LNCaP clone FGC (cell line): ENCODE measurements at regions not wholly inside any gene's neighbourhood (a gene's known extent, or its start where the extent isn't known, plus 50 kb on each side); places are given as distances from the start of the nearest gene placed in this dataset.

Source experiments
- DNase-seq: peaks from one replicate; pipeline ENCODE4 v3.0.0-alpha.2; 2011; ENCODE audit warnings: low read depth
- H3K4me3 ChIP-seq: 2 replicates; pipeline ENCODE4 v1.5.1; 2011; ENCODE audit warnings: mild to moderate bottlenecking, low read depth, low read length, control low read depth
- CTCF ChIP-seq: IDR thresholded peaks from 2 replicates; pipeline ENCODE4 v1.5.1; 2012; ENCODE audit warnings: mild to moderate bottlenecking; ENCODE audit not compliant: control insufficient read depth, insufficient read depth; ENCODE audit errors: extremely low read depth

GRCh38 chr5:74120585-74120984 lies 494.6 kb downstream of the ARHGEF28 start:
- no peak for DNase-seq
- no peak overlapping the region for H3K4me3 ChIP-seq
- TF ChIP-seq CTCF, result no peak

- no peak overlapping the region for H3K4me3 ChIP-seq
- no peak for DNase-seq
- TF ChIP-seq CTCF, result no peak
Observed at GRCh38 chr5:74118071-74118470, 492.1 kb downstream of the ARHGEF28 start.

- H3K4me3 ChIP-seq, result no peak overlapping the region
- no peak for TF ChIP-seq CTCF
Observed at GRCh38 chr5:74116984-74117383, 491.0 kb downstream of the ARHGEF28 start.

GRCh38 chr5:74116266-74116665 lies 490.3 kb downstream of the ARHGEF28 start:
- H3K4me3 ChIP-seq, result no peak overlapping the region

More at GRCh38 chr5:74116984-74117383, 491.0 kb downstream of the ARHGEF28 start:
- DNase-seq, result no peak

GRCh38 chr5:74113927-74114326 lies 487.9 kb downstream of the ARHGEF28 start:
- DNase-seq, result no peak
- no peak overlapping the region for H3K4me3 ChIP-seq
- TF ChIP-seq CTCF, result no peak

More at GRCh38 chr5:74116266-74116665, 490.3 kb downstream of the ARHGEF28 start:
- no peak for TF ChIP-seq CTCF
- no peak for DNase-seq

- no peak for DNase-seq
- H3K4me3 ChIP-seq, result no peak overlapping the region
- TF ChIP-seq CTCF, result no peak
Observed at GRCh38 chr5:74113196-74113540, 487.2 kb downstream of the ARHGEF28 start.

- TF ChIP-seq CTCF, result no peak
- no peak for DNase-seq
- H3K4me3 ChIP-seq, result no peak overlapping the region
Observed at GRCh38 chr5:74112372-74113195, 486.6 kb downstream of the ARHGEF28 start.
